ENCODE measurements at regions not wholly inside any gene's neighbourhood (a gene's known extent, or its start where the extent isn't known, plus 50 kb on each side); places are given as distances from the start of the nearest gene placed in this dataset.

DNA sequence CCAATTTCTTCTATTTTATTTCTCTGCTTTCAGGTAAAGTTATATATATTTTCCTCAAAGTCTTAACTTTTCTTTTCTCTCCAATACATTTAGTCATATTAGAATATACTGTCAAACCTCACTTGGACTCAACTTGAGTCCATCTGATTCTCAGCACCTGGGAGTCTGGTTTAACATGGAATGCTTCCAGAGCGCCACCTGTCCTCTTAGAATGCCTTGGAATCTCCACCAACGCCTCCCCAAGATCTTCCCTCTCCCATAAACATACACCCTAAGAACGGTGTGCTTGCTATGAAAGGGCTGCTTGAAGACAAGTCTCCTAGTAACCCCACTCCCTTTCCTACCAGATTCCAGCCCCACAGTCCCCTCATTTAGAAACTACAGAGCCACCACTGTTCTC lies 229.1 kb upstream of the MKLN1 start:
- DNase-seq: no peak

DNA sequence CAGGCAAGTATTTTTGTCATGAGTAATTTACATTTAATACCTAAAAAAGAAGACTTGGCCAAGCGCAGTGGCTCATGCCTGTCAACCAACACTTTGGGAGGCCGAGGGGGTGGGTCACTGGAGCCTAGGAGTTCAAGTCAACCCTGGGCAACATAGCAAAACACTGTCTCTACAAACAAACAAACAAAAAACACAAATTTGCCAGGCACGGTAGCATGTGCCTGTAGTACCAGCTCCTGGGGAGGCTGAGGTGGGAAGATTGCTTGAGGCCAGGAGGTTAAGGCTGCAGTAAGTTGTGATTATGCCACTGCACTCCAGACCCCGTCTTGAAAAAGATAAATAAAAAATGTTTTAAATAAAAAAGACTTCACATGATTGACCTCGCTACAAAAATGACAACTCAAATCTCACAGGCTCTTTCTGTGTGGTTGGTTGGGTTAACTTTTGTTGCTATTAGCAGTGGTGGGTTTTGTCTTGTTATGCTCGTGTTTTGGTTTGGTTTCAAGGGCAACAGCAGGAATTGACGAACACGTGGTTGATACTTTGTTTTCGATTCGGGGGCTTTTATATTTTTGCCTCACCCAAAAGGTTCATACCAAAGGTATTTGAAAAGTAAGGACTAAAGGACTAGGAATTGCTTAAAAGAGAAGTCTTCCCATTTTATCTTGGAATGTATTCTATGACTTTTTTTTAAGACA lies 227.2 kb upstream of the MKLN1 start:
- DNase-seq: no peak

DNA sequence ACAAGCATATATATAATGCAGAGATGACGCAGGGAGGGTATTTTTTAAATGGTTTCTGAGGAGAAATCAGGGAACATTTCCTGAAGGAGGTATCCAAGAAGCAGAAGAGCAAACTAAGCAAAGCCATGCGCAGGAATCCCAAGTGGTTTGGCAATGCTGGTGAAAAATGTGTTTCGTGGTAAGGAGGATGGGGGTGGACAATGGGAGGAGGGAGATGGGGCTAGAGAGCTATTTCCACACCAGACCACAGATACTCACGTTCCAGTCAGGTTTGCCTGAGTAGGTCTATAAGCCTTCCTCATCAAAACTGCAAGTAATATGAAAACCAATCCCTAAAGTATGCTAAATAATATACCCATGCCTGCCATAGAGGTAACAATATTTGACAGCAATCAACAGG lies 223.7 kb upstream of the MKLN1 start:
- no peak for DNase-seq

DNA sequence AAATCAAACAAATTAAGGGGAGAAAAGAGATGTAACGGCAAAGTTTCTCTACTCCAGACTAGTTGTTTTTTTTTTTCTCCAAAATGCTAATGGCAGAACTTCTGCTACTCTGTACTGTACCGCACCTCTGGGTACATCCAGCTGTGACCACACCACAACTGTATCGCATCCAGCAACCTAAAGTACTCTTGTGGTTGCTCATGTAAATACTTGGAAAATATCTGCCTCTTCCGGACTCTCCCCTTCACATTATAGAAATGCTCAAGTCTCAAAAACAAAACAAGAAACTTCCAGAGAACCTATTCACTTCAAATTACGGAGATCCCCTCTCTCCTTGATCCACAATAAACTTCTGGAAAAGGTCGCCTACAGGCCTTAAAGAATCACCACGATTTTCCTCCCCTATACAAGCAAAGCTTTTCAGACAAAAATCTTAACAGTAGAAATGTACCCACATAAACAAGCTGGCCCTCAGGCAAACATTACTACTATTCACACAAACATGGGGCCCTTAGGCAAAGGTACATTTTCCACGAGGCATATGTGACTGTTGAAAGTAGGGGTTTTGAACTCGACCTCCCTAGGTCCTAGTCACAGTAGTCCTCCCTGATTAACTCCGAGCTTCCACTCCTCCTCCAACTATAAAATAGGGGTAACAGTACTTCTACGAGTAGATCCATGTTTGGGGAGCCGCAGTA lies 222.9 kb upstream of the MKLN1 start:
- DNase-seq: peak in 1 of 58 donors; percentile 14

DNA sequence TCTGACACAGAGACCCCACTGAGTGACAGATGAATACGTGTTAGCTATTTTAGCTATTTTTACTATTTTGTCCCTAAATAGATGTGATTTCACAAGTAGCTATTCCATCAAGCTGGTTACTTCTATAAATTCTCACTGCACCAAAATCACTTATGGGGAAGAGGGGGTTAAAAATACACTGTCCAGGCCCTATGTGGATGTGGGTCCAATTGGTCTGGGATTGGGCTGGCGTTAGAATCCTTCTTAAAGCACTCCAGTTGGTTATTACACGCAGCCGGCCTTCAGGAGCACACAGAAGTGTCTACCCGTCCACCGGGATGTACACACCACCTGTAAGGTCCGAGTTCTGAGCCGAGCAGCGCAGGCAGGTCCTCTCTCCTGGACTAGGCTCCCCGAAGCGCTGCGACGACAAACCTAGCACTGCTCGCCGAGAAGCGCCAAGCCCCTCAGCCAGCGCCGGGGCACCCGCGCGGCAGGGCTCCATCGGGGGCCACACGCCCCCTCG lies 222.3 kb upstream of the MKLN1 start:
- peak in 11 of 58 donors; percentile 10 to 79 (median 58) for DNase-seq

DNA sequence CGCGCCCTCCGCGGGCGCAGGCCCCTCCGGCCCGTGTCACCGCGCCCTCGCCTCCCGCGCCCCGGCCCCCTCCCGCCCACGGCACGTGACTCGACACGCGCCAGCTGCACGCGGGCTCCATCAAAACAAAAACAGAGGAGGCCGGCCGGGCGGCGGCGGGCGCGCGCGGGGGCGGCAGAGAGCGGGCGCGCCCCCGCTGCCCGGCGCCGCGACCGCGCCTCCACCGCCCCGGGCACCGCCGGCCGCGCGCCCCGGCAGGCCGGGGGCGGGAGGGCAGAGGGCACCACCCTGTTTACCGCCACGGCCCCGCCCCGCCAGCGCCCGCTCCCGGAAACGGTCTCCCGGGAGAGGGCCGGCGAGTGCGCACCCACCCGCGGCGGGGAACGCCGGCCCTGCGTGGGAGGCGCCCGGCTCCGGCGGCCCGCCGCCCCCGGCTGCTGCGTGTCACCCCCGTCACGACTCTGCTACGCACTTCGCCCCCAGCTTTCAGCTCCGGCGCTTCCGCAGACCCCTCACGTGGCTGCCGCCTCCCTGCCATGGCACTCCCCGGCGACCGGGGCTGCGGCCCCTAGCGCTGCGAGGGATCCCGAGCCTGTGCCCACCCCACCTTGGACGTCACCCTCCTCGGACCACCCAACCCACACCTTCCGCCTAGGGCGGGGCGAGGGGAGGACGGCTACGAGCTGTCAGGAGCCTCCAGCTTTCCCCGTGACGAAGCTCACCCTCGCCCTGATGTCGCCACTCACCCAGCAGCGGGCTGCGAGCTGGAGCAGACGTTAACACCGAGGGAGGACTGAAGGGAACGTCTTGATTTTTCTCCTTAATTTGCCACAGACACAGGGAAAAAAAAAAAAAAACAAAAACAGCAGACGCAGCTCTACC lies 221.6 kb upstream of the MKLN1 start:
- peak in 56 of 58 donors; percentile 22 to 95 (median 80) for DNase-seq

DNA sequence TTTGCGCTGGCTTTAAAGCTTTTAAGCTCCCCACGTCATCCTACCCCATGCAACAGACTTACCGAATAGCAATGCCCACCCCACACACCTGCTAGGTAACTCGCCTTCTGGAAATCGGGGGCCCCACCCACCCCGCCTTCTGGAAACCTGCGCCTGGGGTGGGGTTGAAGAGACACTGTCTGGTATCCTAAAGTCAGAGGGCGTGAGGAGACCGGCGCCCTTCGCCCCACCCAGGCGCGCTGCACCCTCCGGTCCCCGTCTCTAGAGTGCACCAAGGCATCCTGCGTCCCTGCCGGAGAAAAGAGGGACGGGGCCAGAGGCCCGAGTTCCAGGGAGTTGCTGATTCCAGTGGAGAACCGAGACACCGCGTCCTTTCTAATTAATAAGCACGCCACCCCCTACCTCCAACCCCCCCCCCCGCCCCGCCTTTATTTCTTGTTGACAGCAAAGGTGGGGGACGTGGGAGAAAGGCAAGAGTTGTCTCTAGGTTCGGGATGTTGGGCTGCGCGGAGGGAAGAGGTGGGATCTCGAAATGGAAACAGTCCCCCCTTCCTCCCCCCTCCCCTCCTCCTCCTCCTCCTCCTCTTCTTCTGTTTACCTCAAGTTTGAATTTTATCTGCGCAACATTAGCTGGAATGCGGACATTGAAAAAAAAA lies 220.9 kb upstream of the MKLN1 start:
- DNase-seq: peak in 38 of 58 donors; percentile 15 to 67 (median 46)

DNA sequence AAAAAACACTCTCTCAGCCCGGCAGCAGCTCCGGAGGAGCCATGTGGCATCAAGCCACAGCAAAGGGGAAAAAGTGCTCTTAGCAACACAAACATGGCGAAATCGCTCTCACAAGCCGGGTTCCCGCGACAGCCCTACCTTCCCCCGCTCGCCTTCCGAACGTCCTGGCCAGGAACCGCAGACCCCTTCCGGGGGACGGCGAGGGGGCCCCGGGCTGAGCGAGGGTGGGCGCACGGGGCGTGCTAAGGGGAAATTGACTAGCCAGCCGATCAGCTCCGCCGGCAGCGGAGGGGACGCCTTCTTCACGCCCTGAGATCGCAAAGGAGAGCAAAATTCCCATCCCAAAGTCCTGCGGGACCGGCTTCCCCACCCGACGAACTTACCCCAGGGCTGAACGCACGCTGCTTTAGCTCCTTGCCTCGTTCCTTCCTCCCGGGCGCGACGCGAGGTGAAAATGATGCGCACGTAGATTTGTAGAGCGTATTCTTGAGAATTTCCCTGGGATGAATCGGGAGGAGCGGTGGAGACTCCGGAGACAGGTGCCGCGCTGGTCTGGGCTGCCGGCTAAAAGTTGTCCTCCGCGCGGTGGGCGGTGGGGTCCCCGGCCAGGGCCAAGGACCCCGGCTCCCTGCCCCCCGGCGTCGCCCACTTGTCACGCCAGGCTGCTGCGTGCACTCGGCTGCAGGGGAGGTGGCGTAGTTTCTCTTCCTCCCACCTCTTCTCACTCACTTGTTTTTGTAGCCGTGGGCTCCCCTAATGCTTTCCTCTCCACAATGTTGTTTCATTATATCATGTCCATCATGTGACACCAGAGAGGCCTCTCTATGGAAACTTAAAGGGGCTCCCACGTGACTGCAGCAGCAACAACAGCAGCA lies 220.1 kb upstream of the MKLN1 start:
- DNase-seq: peak; percentile 19 to 92 (median 76)

DNA sequence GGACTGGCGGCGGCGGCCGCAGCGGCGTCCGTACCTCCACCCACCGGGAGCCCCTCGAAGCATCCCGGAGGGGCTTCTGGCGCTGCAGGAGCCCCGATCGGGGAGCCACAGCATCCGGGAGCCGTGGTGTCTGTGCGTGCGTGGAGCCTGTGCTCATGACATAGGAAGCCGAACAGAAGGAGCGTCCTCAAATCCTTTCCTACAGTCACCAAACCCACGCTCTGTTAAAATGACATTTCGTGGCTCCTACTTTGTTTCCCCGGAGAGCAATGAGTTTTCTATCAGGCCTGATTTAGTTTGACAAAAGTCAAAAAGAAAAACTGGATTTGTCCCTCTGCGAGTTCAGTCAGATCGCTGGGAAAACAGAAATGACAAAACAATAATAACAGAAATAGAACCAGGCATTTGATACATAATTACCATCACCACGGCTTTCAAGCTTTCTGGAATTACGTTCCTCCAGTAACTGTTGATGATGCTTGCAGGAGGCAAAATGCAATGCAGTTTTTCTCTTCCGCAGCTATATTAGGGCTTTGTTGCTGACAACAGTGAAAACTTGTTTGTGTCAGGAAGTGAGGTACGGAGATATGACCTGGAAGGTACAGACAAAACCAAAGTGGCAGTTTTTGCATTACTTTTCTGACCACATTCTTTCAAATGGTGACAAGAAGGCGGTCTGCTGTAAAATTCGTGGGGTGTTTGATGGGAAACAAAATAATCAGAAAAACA lies 219.3 kb upstream of the MKLN1 start:
- DNase-seq: peak in 4 of 58 donors; percentile 37 to 46 (median 44)

DNA sequence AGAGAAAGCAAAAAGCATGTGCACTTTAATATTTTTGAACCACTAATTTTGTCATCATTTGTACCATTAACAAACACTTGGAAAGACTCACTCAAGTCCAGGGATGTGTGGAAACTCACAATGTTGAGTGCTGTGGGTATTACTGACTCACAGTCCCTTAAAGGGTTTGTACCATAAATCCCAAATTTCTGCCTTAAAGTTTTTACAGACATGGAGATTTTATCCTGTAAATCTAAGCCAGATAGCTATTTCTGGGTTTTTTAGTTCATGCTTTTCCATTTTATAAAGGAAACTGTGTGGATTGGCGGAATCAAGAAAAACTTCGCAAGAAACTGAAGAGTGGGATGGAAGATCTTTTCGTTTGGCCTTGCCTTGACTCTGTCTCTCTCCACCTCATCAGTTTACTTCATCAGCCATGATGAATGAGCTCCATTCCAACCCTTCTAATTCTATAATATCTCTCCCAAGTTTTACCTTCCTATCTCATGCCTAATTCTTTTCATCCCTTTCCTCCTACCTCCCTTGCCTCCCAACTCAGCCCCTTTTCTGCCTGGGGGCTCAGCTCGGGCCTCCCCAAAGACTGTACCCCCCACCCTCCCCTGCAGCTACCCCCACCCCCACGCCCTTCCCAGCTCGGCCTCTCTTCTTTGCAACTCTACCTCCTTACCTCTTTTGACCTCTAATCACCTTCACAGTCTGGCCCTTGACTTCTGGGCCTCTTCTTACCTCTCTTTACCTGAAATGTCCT lies 218.5 kb upstream of the MKLN1 start:
- DNase-seq: peak in 4 of 58 donors; percentile 41 to 55 (median 49)

DNA sequence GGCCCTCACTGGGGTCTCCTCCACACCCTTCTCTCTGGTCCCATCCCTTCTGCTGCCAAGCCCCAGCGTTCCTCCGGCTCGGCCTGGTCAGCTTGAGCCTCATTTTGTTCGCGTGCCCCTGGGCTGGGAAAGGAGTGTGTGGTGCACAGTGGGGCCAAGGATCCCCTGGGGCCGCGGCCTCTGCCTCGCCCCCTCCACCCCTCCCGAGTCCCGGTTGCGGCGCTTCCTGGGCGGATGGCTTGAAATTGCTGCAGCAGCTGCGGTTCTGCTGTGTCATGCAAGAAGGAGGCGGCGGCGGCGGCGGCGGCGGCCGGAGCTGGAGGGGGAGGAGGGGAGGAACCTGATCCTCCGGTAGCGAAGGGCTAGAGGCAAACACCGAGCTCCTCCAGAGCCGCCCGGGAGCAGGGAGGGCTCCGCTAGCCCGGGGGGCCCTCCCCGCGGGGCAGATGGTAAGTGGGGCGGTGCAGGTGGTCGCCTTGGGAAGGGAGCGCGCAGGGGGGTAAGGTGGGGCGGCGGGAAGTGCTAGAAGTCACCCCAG lies 217.8 kb upstream of the MKLN1 start:
- peak in 55 of 58 donors; percentile 15 to 83 (median 62) for DNase-seq

DNA sequence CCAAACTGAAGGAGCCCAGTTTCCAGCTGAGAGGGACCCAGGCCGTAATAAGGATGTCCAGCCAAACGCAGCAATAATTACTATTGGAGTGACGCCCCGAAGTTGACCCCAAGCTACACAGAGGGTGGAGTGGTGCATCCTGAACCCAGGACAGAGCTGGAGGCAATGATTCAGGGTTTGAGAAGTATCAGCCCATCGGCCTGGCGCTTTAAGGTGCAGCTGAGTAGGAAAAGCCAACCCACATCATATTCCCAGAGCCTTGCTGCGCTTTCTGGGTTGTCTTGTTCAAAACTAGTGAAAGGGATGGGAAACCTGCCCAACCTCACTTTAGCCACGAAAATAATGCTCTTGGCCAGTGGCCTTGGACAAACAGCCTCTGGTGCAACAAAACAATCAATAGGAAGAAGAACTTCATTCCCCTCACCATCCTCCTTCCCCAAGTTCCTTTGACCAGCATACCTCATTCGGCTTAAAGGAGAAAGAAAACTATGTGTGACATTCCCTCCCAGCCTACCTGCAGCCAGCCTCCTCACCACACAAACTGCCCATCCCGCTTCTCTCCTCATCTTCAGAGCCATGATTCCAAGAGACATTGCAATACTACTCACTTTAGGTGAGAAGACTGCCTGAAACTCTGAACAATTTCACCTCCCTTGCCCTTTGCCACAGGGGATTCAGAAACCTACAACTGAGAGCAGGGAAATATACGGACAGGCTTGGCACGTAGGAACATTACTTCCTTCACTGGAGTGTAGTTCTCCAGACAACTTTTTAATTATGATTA lies 217.2 kb upstream of the MKLN1 start:
- peak in 26 of 58 donors; percentile 13 to 75 (median 30) for DNase-seq

DNA sequence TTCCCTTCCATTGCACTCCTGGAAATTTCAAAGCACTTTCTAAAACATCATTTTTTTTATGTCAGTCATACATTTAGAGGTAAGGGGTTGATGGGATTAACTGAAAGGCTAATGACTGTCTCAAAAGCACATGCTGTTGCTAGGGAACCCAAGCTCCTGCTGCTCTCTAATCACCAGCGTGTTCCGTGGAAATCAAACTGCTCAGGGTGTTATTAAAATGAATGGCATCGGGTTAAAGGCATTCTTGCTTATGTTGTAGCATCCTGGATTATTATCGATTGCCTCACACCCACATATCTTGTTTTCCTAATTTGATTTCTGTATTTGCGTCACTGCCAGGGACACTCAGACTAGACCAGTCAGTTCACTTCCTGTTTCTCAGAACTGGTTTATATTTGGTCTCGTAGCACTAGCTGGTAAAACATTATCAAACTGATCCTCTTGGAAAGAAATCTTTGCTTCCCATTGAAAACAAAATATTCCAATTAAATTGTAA lies 216.5 kb upstream of the MKLN1 start:
- DNase-seq: peak in 1 of 58 donors; percentile 32

DNA sequence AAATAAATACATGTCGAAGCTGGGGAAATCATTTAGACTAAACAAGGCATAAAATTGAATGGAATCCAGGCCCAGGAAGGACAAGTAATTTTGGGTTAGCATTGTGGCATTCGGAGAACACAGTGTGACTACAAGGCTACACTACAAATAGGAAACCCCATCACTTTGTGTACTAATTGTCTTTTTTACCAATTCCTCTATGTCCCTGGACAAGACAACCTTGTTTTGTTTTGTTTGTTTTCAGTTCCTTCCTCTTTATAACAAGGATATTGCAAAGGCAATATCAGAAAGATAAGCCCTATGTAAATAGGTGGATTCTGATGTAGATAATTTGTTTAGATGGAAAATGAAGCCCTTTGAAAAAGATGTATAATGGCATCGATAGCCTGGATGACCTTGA lies 215.9 kb upstream of the MKLN1 start:
- DNase-seq: no peak

DNA sequence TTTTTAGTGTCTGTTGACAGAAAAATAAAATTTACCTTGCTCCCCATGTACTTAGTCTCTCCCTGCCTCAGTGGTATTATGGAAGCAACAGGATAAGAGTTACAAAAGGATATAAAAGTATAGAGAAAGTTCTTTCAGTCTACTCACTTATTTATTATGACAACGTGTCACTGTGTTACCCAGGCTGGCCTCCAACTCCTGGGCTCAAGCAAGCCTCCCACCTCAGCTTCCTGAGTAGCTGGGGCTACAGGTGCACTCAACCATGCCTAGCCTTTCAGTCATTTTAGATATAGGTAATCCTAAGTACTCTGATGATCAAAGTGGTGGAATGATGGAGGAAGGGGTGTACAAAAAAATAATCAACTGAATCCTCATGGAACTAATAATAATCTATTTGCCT lies 215.2 kb upstream of the MKLN1 start:
- no peak for DNase-seq

DNA sequence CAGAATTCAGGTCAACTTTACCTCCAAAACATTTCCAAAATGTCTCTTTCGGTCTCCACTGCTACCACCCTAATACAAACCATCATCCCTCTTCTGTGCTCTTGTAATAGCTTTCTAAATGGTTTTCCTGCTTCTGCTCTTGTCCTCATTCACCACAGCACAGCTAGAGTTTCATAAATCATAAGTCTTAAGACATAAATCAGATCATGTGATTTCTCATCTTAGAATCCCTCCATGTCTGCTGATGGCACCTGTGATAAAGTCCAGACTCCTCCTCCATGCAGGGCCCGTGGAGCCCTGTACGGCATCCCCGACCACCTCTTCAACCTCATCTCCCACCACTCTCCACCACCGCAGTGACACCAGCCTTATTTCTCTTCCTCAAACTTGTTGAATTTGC lies 212.3 kb upstream of the MKLN1 start:
- no peak for DNase-seq

DNA sequence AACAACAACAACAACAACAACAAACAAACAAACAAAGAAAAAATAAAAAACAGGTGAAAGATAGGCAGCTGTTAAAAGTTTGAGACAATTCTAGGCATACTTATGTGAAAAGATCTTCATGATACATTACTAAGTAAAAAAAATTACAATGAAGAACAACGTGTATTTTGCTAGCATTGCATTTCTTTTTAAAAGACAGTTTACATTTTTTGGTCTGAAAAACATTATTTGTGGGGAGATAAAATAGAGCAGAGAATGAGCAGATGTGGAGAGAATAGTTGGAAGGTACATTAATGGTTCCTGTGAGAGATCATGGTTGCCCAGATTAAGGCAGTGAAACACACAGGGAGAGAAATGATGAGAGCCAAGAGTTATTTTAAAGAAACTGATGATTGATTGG lies 210.2 kb upstream of the MKLN1 start:
- DNase-seq: no peak

All from anterior cingulate cortex (tissue), 58 donors.